H9 (cell line): ENCODE measurements at regions not wholly inside any gene's neighbourhood (a gene's known extent, or its start where the extent isn't known, plus 50 kb on each side); places are given as distances from the start of the nearest gene placed in this dataset.

Experiments
- DNase-seq: peaks from one replicate; pipeline ENCODE4 v3.0.0-alpha.2; 2017
- H2AFZ ChIP-seq: one replicate; pipeline ENCODE4 v1.6.1; 2013; ENCODE audit warnings: mild to moderate bottlenecking, low read length, control low read depth, moderate library complexity
- H2AK5ac ChIP-seq: 2 replicates; pipeline ENCODE4 v1.6.1; 2013; ENCODE audit warnings: low read length, control low read depth, mixed read lengths; ENCODE audit not compliant: insufficient read length
- H2BK120ac ChIP-seq: one replicate; pipeline ENCODE4 v1.6.1; 2013; ENCODE audit warnings: low read depth, mild to moderate bottlenecking, low read length, control low read depth, inconsistent platforms; ENCODE audit not compliant: poor library complexity, severe bottlenecking
- H2BK12ac ChIP-seq: 2 replicates; pipeline ENCODE4 v1.6.1; 2013; ENCODE audit warnings: low read length, control low read depth, mixed read lengths, low read depth; ENCODE audit not compliant: insufficient read length
- H2BK15ac ChIP-seq: 2 replicates; pipeline ENCODE4 v1.6.1; 2013; ENCODE audit warnings: low read depth, low read length, control low read depth
- H2BK20ac ChIP-seq: one replicate; pipeline ENCODE4 v1.6.1; 2013; ENCODE audit warnings: low read depth, mild to moderate bottlenecking, low read length, control low read depth, inconsistent platforms; ENCODE audit not compliant: poor library complexity, severe bottlenecking
- H2BK5ac ChIP-seq: 2 replicates; pipeline ENCODE4 v1.6.1; 2013; ENCODE audit warnings: low read length, control low read depth, mixed read lengths; ENCODE audit not compliant: insufficient read length
- H3K14ac ChIP-seq: 2 replicates; pipeline ENCODE4 v1.6.1; 2013; ENCODE audit warnings: low read length, control low read depth; ENCODE audit not compliant: insufficient read depth
- H3K18ac ChIP-seq: 2 replicates; pipeline ENCODE4 v1.6.1; 2013; ENCODE audit warnings: low read depth, mild to moderate bottlenecking, mixed read lengths, low read length, control low read depth; ENCODE audit not compliant: insufficient read length
- H3K23ac ChIP-seq: 2 replicates; pipeline ENCODE4 v1.6.1; 2013; ENCODE audit warnings: low read length, control low read depth, mixed read lengths, low read depth; ENCODE audit not compliant: insufficient read length
- H3K23me2 ChIP-seq: 2 replicates; pipeline ENCODE4 v1.6.1; 2013; ENCODE audit warnings: low read depth, mild to moderate bottlenecking, mixed read lengths, low read length, control low read depth; ENCODE audit not compliant: insufficient read length, poor library complexity, severe bottlenecking
- H3K27ac ChIP-seq: 2 replicates; pipeline ENCODE4 v1.5.1; 2013; ENCODE audit warnings: low read length, control low read depth, mixed read lengths, low read depth; ENCODE audit not compliant: insufficient read length
- H3K27me3 ChIP-seq: 2 replicates; pipeline ENCODE4 v1.6.1; 2013; ENCODE audit warnings: low read length, control low read depth, inconsistent platforms; ENCODE audit not compliant: insufficient read depth
- H3K4ac ChIP-seq: 2 replicates; pipeline ENCODE4 v1.6.1; 2013; ENCODE audit warnings: low read depth, mild to moderate bottlenecking, control low read depth, inconsistent platforms, low read length, moderate library complexity
- H3K4me1 ChIP-seq: 2 replicates; pipeline ENCODE4 v1.6.1; 2013; ENCODE audit warnings: low read length, control low read depth, inconsistent platforms; ENCODE audit not compliant: insufficient read depth
- H3K4me2 ChIP-seq: 2 replicates; pipeline ENCODE4 v1.6.1; 2013; ENCODE audit warnings: low read length, control low read depth, mixed read lengths; ENCODE audit not compliant: insufficient read length, insufficient read depth
- H3K56ac ChIP-seq: 2 replicates; pipeline ENCODE4 v1.6.1; 2013; ENCODE audit warnings: low read depth, mild to moderate bottlenecking, mixed read lengths, low read length, control low read depth; ENCODE audit not compliant: insufficient read length
- H3K79me1 ChIP-seq: 2 replicates; pipeline ENCODE4 v1.6.1; 2013; ENCODE audit warnings: low read depth, mild to moderate bottlenecking, moderate library complexity, low read length, control low read depth, inconsistent platforms; ENCODE audit not compliant: insufficient read depth, poor library complexity, severe bottlenecking
- H3K79me2 ChIP-seq: 2 replicates; pipeline ENCODE4 v1.6.1; 2013; ENCODE audit warnings: low read length, control low read depth, inconsistent platforms; ENCODE audit not compliant: insufficient read depth
- H3K9ac ChIP-seq: 2 replicates; pipeline ENCODE4 v1.6.1; 2013; ENCODE audit warnings: low read length, control low read depth, mixed read lengths; ENCODE audit not compliant: insufficient read length; ENCODE audit errors: extremely low read depth
- H3K9me3 ChIP-seq: one replicate; pipeline ENCODE4 v1.6.1; 2013; ENCODE audit warnings: low read depth, low read length, inconsistent platforms; ENCODE audit not compliant: control insufficient read depth
- H3T11ph ChIP-seq: one replicate; pipeline ENCODE4 v1.6.1; 2013; ENCODE audit warnings: mild to moderate bottlenecking, low read length, control low read depth, inconsistent platforms
- H4K20me1 ChIP-seq: one replicate; pipeline ENCODE4 v1.6.1; 2013; ENCODE audit not compliant: control insufficient read depth, insufficient read length, insufficient read depth
- H4K5ac ChIP-seq: 2 replicates; pipeline ENCODE4 v1.6.1; 2013; ENCODE audit warnings: low read depth, mild to moderate bottlenecking, mixed read lengths, low read length, control low read depth; ENCODE audit not compliant: insufficient read length
- H4K8ac ChIP-seq: replicated peaks from 2 replicates; pipeline ENCODE4 v1.6.1; 2013; ENCODE audit warnings: low read length, control low read depth, mixed read lengths, low read depth; ENCODE audit not compliant: insufficient read length
- H4K91ac ChIP-seq: 2 replicates; pipeline ENCODE4 v1.6.1; 2013; ENCODE audit warnings: low read depth, mild to moderate bottlenecking, moderate library complexity, mixed read lengths, low read length, control low read depth; ENCODE audit not compliant: insufficient read length
- H3K27ac Mint-ChIP-seq, 3 experiments: 2 replicates in 2 of 3; 3 replicates in 1 of 3; pipeline ENCODE4 v1.8.0; 2020 to 2021; ENCODE audit warnings: mixed read lengths in 3 of 3, mild to moderate bottlenecking in 1 of 3, moderate library complexity in 1 of 3
- H3K27me3 Mint-ChIP-seq: 2 replicates; pipeline ENCODE4 v1.8.0; 2021; ENCODE audit warnings: low read depth, mild to moderate bottlenecking, moderate library complexity, mixed read lengths
- H3K36me3 Mint-ChIP-seq, 3 experiments: 2 replicates in 2 of 3; 3 replicates in 1 of 3; pipeline ENCODE4 v1.8.0; 2020 to 2021; ENCODE audit warnings: low read depth in 3 of 3, mixed read lengths in 3 of 3; ENCODE audit not compliant: insufficient read depth in 1 of 3
- H3K4me1 Mint-ChIP-seq, 2 experiments: 2 replicates each; pipeline ENCODE4 v1.8.0; 2020; ENCODE audit warnings: mixed read lengths in 2 of 2
- H3K4me3 Mint-ChIP-seq, 2 experiments: 2 replicates in 1 of 2; 3 replicates in 1 of 2; pipeline ENCODE4 v1.8.0; 2020 to 2021; ENCODE audit warnings: mild to moderate bottlenecking in 2 of 2, mixed read lengths in 2 of 2, moderate library complexity in 1 of 2
- H3K9me3 Mint-ChIP-seq, 2 experiments: 2 replicates in 1 of 2; 3 replicates in 1 of 2; pipeline ENCODE4 v1.8.0; 2020; ENCODE audit warnings: mild to moderate bottlenecking in 2 of 2, mixed read lengths in 2 of 2, moderate library complexity in 1 of 2
- CTCF ChIP-seq: fragments of 200-600 bp; sonication (generic); conservative IDR thresholded peaks from 3 replicates; pipeline ENCODE4 v1.8.0; 2021; ENCODE audit warnings: antibody characterized with exemption, mild to moderate bottlenecking
- WGBS: extraction: QIAGEN DNeasy Blood & Tissue Kit; methylation state at CpG from one replicate; pipeline ENCODE4 v1.1.7; 2013; ENCODE audit warnings: missing lambda C conversion rate, low lambda C conversion rate, mixed read lengths; ENCODE audit not compliant: insufficient read length; ENCODE audit errors: extremely low coverage; 5-methylcytosine and 5-hydroxymethylcytosine counted together

- no peaks in the 10 kb centered on the region for H3K9me3 Mint-ChIP-seq
- H2AK5ac ChIP-seq: no peak overlapping the region
Observed at GRCh38 chr5:71809446-71809845, 90.4 kb downstream of the CARTPT start.

More at GRCh38 chr5:71809446-71809845, 90.4 kb downstream of the CARTPT start:
- Mint-ChIP-seq H3K27me3 (no peaks in the 10 kb centered on the region; the same call in 1 of the 2 replicates), H3K27ac (no peak overlapping the region), H3K4me1 (peaks cover 42 to 45% of the 10 kb centered on the region in 2 experiments), H3K36me3 (no peaks in the 10 kb centered on the region; a peak in 1 of 7 replicates), H3K4me3 (no peak overlapping the region)
- no peak overlapping the region for H3K14ac ChIP-seq
- no peak overlapping the region for H2BK12ac ChIP-seq
- no peaks in the 10 kb centered on the region for H3K4me1 ChIP-seq
- no peak for TF ChIP-seq CTCF
- no peak overlapping the region for H3K9ac ChIP-seq
- no peaks in the 10 kb centered on the region for H3K27me3 ChIP-seq
- H4K8ac ChIP-seq: no peak overlapping the region
- no peaks in the 10 kb centered on the region for H3K23me2 ChIP-seq
- H2BK5ac ChIP-seq: no peak overlapping the region
- H3K79me2 ChIP-seq: no peaks in the 10 kb centered on the region
- H4K20me1 ChIP-seq: no peaks in the 10 kb centered on the region
- H4K91ac ChIP-seq: no peak overlapping the region
- H3K79me1 ChIP-seq: no peaks in the 10 kb centered on the region
- H3K56ac ChIP-seq: no peak overlapping the region
- no peak overlapping the region for H3K4me2 ChIP-seq
- no peak for DNase-seq
- H2BK15ac ChIP-seq: no peak overlapping the region
- H3K23ac ChIP-seq: no peak overlapping the region
- no peak overlapping the region for H3T11ph ChIP-seq
- no peaks in the 10 kb centered on the region for H3K9me3 ChIP-seq
- no peak overlapping the region for H3K27ac ChIP-seq
- H3K4ac ChIP-seq: no peak overlapping the region
- no peak overlapping the region for H2AFZ ChIP-seq
- H4K5ac ChIP-seq: no peak overlapping the region
- H2BK120ac ChIP-seq: no peak overlapping the region
- no peak overlapping the region for H2BK20ac ChIP-seq
- WGBS: no CpG with 5 or more reads among the region's 2 CpGs
- H3K18ac ChIP-seq: no peak overlapping the region
